ENCODE measurements at regions not wholly inside any gene's neighbourhood (a gene's known extent, or its start where the extent isn't known, plus 50 kb on each side); places are given as distances from the start of the nearest gene placed in this dataset.
A peak's percentile ranks its signal among the peaks of the same experiment; 100 is the strongest.

GRCh38 chr2:48104418-48104817 lies 198.1 kb upstream of the FBXO11 start:
- H3K9me3 Mint-ChIP-seq: no peaks in the 10 kb centered on the region
- H3K4me1 Mint-ChIP-seq (ENCODE audit: low read depth): peaks cover 36% of the 10 kb centered on the region
- H3K36me3 Mint-ChIP-seq (ENCODE audit: low read depth): peaks cover 4% of the 10 kb centered on the region; the same call in 1 of the 2 replicates
- H3K4me3 Mint-ChIP-seq: no peak overlapping the region
- no peaks in the 10 kb centered on the region for H3K27me3 Mint-ChIP-seq (ENCODE audit: insufficient read depth)
- no peak overlapping the region for H3K27ac Mint-ChIP-seq
- TF ChIP-seq CTCF (IDR thresholded peaks at IDR 0.05): no peak
- no peak for DNase-seq

DNA sequence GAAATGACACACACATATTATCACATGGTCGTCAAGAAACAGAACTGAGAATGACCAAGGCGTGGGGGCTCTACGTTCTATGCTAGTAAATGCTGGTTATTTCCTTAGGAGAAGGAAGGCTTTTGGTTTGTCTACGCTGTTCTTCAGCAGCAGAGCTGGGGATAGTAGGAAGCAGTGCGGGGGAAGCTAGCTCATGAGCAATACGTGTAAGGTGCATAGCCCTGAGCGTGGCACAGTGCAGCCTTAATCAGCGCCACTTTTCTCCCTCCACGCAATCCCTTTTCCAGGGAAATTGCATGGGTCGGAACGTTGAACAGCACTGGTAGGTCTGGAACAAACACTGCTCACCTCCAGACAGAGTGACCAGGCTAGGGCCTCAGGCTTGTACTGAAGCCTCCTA lies 199.6 kb upstream of the FBXO11 start:
- Mint-ChIP-seq H3K4me1 (ENCODE audit: low read depth) (peaks cover 46% of the 10 kb centered on the region), H3K4me3 (peak overlapping the region; percentile 76; the same call in 1 of the 2 replicates), H3K9me3 (no peaks in the 10 kb centered on the region), H3K27me3 (ENCODE audit: insufficient read depth) (no peaks in the 10 kb centered on the region), H3K27ac (peak overlapping the region; percentile 97), H3K36me3 (ENCODE audit: low read depth) (no peaks in the 10 kb centered on the region)
- no peak for TF ChIP-seq CTCF (IDR thresholded peaks at IDR 0.05)
- no peak for DNase-seq

DNA sequence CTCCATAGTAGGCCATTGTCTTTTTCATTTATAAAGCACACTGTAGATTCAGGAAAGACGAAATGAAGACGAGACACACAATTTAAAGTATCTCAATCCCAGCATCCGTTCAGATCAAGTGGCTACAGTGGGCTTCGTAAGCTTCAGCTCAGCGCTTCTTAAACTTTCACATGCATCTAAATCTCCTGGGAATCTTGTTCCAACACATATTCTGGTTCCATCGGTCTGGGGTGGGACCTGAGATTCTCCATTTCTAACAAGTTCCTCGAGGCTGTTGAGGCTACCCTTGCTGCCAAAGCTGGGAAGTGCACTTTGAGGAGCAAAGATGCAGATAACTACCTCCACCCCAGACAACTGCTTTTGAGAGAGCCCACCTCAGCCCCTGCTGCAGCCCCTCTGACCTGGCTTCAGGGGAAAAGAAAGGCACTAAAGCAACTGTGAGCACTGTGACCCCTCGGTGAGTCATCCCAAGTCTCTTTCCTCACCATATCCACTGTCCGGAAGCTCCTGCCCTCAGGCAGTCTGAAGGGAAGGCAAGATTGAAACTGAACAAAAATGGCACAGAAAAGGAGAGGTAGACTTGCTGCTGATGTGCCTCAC lies 201.1 kb upstream of the FBXO11 start:
- Mint-ChIP-seq H3K4me1 (ENCODE audit: low read depth) (peaks cover 55% of the 10 kb centered on the region), H3K9me3 (no peaks in the 10 kb centered on the region), H3K36me3 (ENCODE audit: low read depth) (no peaks in the 10 kb centered on the region), H3K27me3 (ENCODE audit: insufficient read depth) (no peaks in the 10 kb centered on the region), H3K4me3 (peak overlapping the region; percentile 76), H3K27ac (peak overlapping the region; percentile 97)
- DNase-seq: peak; percentile 87
- no peak for TF ChIP-seq CTCF (IDR thresholded peaks at IDR 0.05)

GRCh38 chr2:48108455-48108854 lies 202.2 kb upstream of the FBXO11 start:
- no peaks in the 10 kb centered on the region for H3K36me3 Mint-ChIP-seq (ENCODE audit: low read depth)
- TF ChIP-seq CTCF (IDR thresholded peaks at IDR 0.05): no peak
- no peaks in the 10 kb centered on the region for H3K9me3 Mint-ChIP-seq
- H3K4me1 Mint-ChIP-seq (ENCODE audit: low read depth): peaks cover 61% of the 10 kb centered on the region
- no peak overlapping the region for H3K4me3 Mint-ChIP-seq
- no peak for DNase-seq
- H3K27ac Mint-ChIP-seq: peak overlapping the region; percentile 48; the same call in 1 of the 2 replicates
- H3K27me3 Mint-ChIP-seq (ENCODE audit: insufficient read depth): no peaks in the 10 kb centered on the region

GRCh38 chr2:48109491-48110204 lies 203.3 kb upstream of the FBXO11 start:
- no peaks in the 10 kb centered on the region for H3K36me3 Mint-ChIP-seq (ENCODE audit: low read depth)
- DNase-seq: no peak
- H3K4me1 Mint-ChIP-seq (ENCODE audit: low read depth): peaks cover 73% of the 10 kb centered on the region
- no peak overlapping the region for H3K4me3 Mint-ChIP-seq
- no peak for TF ChIP-seq CTCF (IDR thresholded peaks at IDR 0.05)
- H3K27me3 Mint-ChIP-seq (ENCODE audit: insufficient read depth): no peaks in the 10 kb centered on the region
- no peak overlapping the region for H3K27ac Mint-ChIP-seq
- no peaks in the 10 kb centered on the region for H3K9me3 Mint-ChIP-seq

Measured in HFFc6 (cell line).